Dendritic cell treated with granulocyte-macrophage colony-stimulating factor and Interleukin-4, amounts not matched to agents 40 ng/mL and 50 ng/mL, for 4 days (primary cell): ENCODE measurements at regions not wholly inside any gene's neighbourhood (a gene's known extent, or its start where the extent isn't known, plus 50 kb on each side); places are given as distances from the start of the nearest gene placed in this dataset.
"Not testable (repeated sequence)": the region's sequence is repeated elsewhere in the genome, so short reads cannot be mapped to it uniquely, and the experiment has no call there.

ENCODE experiments used
- H3K27ac Mint-ChIP-seq: one replicate; pipeline ENCODE4 v1.8.0; 2022; ENCODE audit warnings: mild to moderate bottlenecking, mixed read lengths
- H3K27me3 Mint-ChIP-seq: one replicate; pipeline ENCODE4 v1.8.0; 2022; ENCODE audit warnings: mild to moderate bottlenecking, mixed read lengths
- H3K36me3 Mint-ChIP-seq: one replicate; pipeline ENCODE4 v1.8.0; 2022; ENCODE audit warnings: low read depth, mixed read lengths
- H3K4me1 Mint-ChIP-seq: one replicate; pipeline ENCODE4 v1.8.0; 2022; ENCODE audit warnings: low read depth, mixed read lengths
- H3K4me3 Mint-ChIP-seq: one replicate; pipeline ENCODE4 v1.8.0; 2022; ENCODE audit warnings: mild to moderate bottlenecking, moderate library complexity, mixed read lengths
- H3K9me3 Mint-ChIP-seq: one replicate; pipeline ENCODE4 v1.8.0; 2022; ENCODE audit warnings: mixed read lengths
- intact Hi-C: fragments of 100-400 bp; cut with micrococcal nuclease; formaldehyde crosslinking; loops from one replicate; pipeline ENCODE4 v1.15.0; 2022

DNA sequence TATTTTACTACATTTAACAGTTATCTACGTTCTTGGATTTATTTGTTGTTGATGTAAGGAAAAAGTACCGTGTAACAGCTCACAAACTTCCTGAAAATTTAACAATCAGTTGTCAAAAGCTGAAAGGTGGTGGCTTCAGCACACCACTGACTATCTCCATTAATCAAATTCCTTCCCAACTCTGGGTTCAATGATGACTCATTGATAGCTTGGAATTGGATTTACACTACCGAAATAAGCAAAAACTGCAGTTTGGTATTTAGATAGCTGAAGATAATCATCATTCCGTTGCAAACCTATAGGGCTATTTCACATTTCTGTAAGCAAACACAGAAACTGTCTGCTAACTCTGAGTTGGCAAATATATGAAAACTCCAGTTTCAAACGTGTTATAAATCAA lies 322.3 kb upstream of the TFPI start:
- H3K4me3 Mint-ChIP-seq: no peak overlapping the region
- intact Hi-C loops: no loop called here
- H3K36me3 Mint-ChIP-seq: no peaks in the 10 kb centered on the region
- H3K9me3 Mint-ChIP-seq: no peaks in the 10 kb centered on the region
- H3K4me1 Mint-ChIP-seq: no peaks in the 10 kb centered on the region
- no peaks in the 10 kb centered on the region for H3K27me3 Mint-ChIP-seq
- H3K27ac Mint-ChIP-seq: no peak overlapping the region

- Mint-ChIP-seq H3K4me3 (no peak overlapping the region), H3K4me1 (no peaks in the 10 kb centered on the region), H3K36me3 (no peaks in the 10 kb centered on the region), H3K27me3 (no peaks in the 10 kb centered on the region), H3K9me3 (no peaks in the 10 kb centered on the region), H3K27ac (no peak overlapping the region)
- intact Hi-C loops: no loop called here
Observed at GRCh38 chr2:187877391-187877790, 323.2 kb upstream of the TFPI start.

- H3K27ac Mint-ChIP-seq: no peak overlapping the region
- H3K9me3 Mint-ChIP-seq: no peaks in the 10 kb centered on the region
- no peaks in the 10 kb centered on the region for H3K4me1 Mint-ChIP-seq
- H3K36me3 Mint-ChIP-seq: no peaks in the 10 kb centered on the region
- no peaks in the 10 kb centered on the region for H3K27me3 Mint-ChIP-seq
- H3K4me3 Mint-ChIP-seq: no peak overlapping the region
- intact Hi-C loops: no loop called here
Observed at GRCh38 chr2:187878112-187878511, 323.9 kb upstream of the TFPI start.

GRCh38 chr2:187879491-187879890 lies 325.3 kb upstream of the TFPI start:
- Mint-ChIP-seq H3K4me1 (no peaks in the 10 kb centered on the region), H3K27me3 (no peaks in the 10 kb centered on the region), H3K36me3 (no peaks in the 10 kb centered on the region), H3K4me3 (no peak overlapping the region), H3K9me3 (no peaks in the 10 kb centered on the region), H3K27ac (no peak overlapping the region)
- intact Hi-C loops: no loop called here

- Mint-ChIP-seq H3K4me3 (no peak overlapping the region), H3K36me3 (no peaks in the 10 kb centered on the region), H3K9me3 (no peaks in the 10 kb centered on the region), H3K27ac (no peak overlapping the region), H3K4me1 (no peaks in the 10 kb centered on the region), H3K27me3 (no peaks in the 10 kb centered on the region)
- intact Hi-C loops: no loop called here
Observed at GRCh38 chr2:187884003-187884402, 329.8 kb upstream of the TFPI start.

- Mint-ChIP-seq H3K27ac (no peak overlapping the region), H3K9me3 (no peaks in the 10 kb centered on the region), H3K36me3 (no peaks in the 10 kb centered on the region), H3K4me3 (no peak overlapping the region), H3K4me1 (no peaks in the 10 kb centered on the region), H3K27me3 (no peaks in the 10 kb centered on the region)
- intact Hi-C loops: no loop called here
Observed at GRCh38 chr2:187890690-187891089, 336.5 kb upstream of the TFPI start.

DNA sequence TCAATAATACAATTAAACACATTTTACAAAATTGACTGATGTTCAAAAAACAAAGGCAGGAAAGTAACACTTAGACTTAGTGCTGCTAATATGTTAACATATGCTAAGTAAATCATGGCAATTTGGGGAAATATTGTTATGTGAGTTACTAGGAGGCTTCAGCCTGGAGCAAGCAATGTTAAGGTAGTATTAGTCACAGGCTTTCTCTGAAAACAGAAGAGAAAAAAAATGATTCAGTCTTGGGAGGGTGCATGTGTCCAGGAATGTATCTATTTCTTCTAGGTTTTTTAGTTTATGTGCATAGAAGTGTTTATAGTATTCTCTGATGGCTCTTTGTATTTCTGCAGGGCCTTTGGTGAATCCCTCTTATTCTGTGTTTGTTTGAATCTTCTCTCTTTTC lies 345.8 kb upstream of the TFPI start:
- Mint-ChIP-seq H3K4me3 (no peak overlapping the region), H3K4me1 (no peaks in the 10 kb centered on the region), H3K9me3 (peaks cover 26% of the 10 kb centered on the region), H3K27me3 (no peaks in the 10 kb centered on the region), H3K36me3 (no peaks in the 10 kb centered on the region), H3K27ac (no peak overlapping the region)
- intact Hi-C loops: no loop called here

GRCh38 chr2:187906021-187906420 lies 351.8 kb upstream of the TFPI start:
- no peaks in the 10 kb centered on the region for H3K27me3 Mint-ChIP-seq
- no peaks in the 10 kb centered on the region for H3K4me1 Mint-ChIP-seq
- intact Hi-C loops: no loop called here
- no peaks in the 10 kb centered on the region for H3K36me3 Mint-ChIP-seq
- H3K4me3 Mint-ChIP-seq: no peak overlapping the region
- no peak overlapping the region for H3K27ac Mint-ChIP-seq
- peaks cover 18% of the 10 kb centered on the region for H3K9me3 Mint-ChIP-seq

- H3K4me1 Mint-ChIP-seq, H3K27ac Mint-ChIP-seq, H3K4me3 Mint-ChIP-seq, H3K36me3 Mint-ChIP-seq, H3K9me3 Mint-ChIP-seq, H3K27me3 Mint-ChIP-seq, intact Hi-C loops: not testable (repeated sequence)
Observed at GRCh38 chr2:187910922-187911321, 356.7 kb upstream of the TFPI start.

DNA sequence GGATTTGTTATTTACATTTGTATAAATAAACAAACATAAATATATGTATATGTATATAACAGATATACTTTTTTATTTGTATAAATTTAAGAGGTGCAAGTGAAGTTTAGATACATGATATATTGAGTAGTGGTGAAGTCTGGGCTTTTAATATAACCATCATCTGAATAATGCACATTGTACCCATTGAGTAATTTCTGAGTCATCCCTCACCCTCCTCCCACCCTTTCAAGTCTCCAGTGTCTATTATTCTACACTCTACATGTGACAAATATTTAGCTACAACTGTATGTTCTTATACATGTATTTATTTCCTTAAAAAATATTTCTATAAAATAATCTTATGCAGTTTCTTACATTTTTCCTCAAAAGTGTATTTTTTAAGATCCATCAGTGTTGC lies 358.7 kb upstream of the TFPI start:
- Mint-ChIP-seq H3K36me3 (no peaks in the 10 kb centered on the region), H3K9me3 (no peaks in the 10 kb centered on the region), H3K27ac (no peak overlapping the region), H3K4me1 (no peaks in the 10 kb centered on the region), H3K27me3 (no peaks in the 10 kb centered on the region), H3K4me3 (no peak overlapping the region)
- intact Hi-C loops: no loop called here

GRCh38 chr2:187915810-187916209 lies 361.6 kb upstream of the TFPI start:
- no peaks in the 10 kb centered on the region for H3K4me1 Mint-ChIP-seq
- no peaks in the 10 kb centered on the region for H3K36me3 Mint-ChIP-seq
- no peaks in the 10 kb centered on the region for H3K27me3 Mint-ChIP-seq
- intact Hi-C loops: no loop called here
- H3K4me3 Mint-ChIP-seq: no peak overlapping the region
- H3K9me3 Mint-ChIP-seq: no peaks in the 10 kb centered on the region
- no peak overlapping the region for H3K27ac Mint-ChIP-seq

GRCh38 chr2:187916799-187917198 lies 362.6 kb upstream of the TFPI start:
- Mint-ChIP-seq H3K27me3 (no peaks in the 10 kb centered on the region), H3K4me1 (no peaks in the 10 kb centered on the region), H3K36me3 (no peaks in the 10 kb centered on the region), H3K9me3 (no peaks in the 10 kb centered on the region), H3K4me3 (no peak overlapping the region), H3K27ac (no peak overlapping the region)
- intact Hi-C loops: no loop called here

- Mint-ChIP-seq H3K27me3 (no peaks in the 10 kb centered on the region), H3K9me3 (no peaks in the 10 kb centered on the region), H3K36me3 (no peaks in the 10 kb centered on the region), H3K4me1 (no peaks in the 10 kb centered on the region), H3K4me3 (no peak overlapping the region), H3K27ac (no peak overlapping the region)
- intact Hi-C loops: no loop called here
Observed at GRCh38 chr2:187917535-187917934, 363.3 kb upstream of the TFPI start.

DNA sequence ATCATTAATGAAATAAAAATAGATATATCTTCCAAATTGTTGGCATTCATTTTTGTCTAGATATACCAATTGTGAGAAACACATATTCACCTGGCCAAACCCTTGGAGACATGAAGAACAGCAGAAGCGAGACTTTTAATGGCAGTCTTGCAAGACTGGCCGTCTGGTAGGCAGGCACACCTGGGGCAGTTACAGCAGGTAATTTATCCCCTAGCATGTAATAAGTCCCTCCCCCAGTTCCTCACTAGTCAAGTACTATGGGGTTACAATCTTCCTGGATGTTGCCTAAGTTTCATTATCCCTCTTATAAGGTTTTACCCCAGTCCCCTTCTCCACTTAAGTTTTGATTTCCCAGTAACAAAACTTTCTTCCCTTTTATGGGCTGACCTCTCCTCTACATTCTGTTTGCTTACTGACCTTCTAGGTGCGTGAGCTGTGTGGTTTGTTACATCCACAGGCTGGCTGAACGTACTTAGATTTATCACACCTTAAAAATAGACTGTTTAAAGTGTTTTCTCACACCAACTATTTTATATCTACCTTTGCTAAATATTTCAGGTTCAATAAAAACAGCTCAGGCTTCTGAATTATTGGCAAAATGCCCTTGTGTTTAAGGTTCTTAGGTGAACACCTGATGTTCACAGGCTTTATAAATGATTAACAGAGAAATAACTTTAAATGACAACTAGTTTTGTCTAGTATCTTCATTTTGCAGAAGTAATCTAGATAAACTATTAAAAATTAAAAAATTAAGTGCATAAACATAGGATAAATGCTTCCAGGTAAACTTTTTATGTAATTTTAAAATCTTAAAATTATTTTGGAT lies 365.0 kb upstream of the TFPI start:
- Mint-ChIP-seq H3K4me1 (no peaks in the 10 kb centered on the region), H3K4me3 (no peak overlapping the region), H3K27me3 (no peaks in the 10 kb centered on the region), H3K9me3 (no peaks in the 10 kb centered on the region), H3K36me3 (no peaks in the 10 kb centered on the region), H3K27ac (no peak overlapping the region)
- intact Hi-C loops: no loop called here

DNA sequence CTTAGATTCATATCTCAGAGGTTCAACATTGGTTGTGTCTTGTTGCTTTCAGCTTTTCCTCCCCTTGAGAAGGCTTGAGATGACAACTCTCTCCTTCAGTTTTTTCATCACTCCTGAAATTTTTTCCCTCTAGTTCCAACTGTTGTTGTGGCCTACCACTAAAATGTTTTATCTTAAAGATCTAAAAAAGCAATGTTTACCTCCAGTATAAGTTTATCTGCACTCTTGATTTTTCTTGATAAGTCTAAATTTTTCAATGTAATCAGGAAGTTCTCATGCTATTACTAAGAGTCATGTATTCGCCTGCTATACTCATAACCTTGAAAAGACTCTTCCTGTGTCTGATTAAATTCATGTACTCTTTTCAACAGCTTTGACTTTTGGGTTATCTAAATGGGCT lies 366.3 kb upstream of the TFPI start:
- Mint-ChIP-seq H3K27ac (no peak overlapping the region), H3K9me3 (no peaks in the 10 kb centered on the region), H3K27me3 (no peaks in the 10 kb centered on the region), H3K36me3 (no peaks in the 10 kb centered on the region), H3K4me3 (no peak overlapping the region), H3K4me1 (no peaks in the 10 kb centered on the region)
- intact Hi-C loops: no loop called here
